Ovary (tissue), 7 donors: ENCODE measurements at regions not wholly inside any gene's neighbourhood (a gene's known extent, or its start where the extent isn't known, plus 50 kb on each side); places are given as distances from the start of the nearest gene placed in this dataset.

Source experiments
- DNase-seq, 5 donors: peaks; one replicate each; pipeline ENCODE4 v3.0.0-alpha.2; 2019 to 2020
- H3K27ac ChIP-seq, 2 donors: fragments of 200-600 bp; one replicate each; pipeline versions ENCODE4 v1.5.1 to v1.8.0; 2019 to 2022
- H3K27me3 ChIP-seq: fragments of 200-600 bp; one replicate; pipeline ENCODE4 v1.8.0; 2022
- H3K36me3 ChIP-seq: fragments of 200-600 bp; sonication (generic); one replicate; pipeline ENCODE4 v1.5.1; 2019
- H3K4me1 ChIP-seq: one replicate; pipeline ENCODE4 v1.8.1; 2013; ENCODE audit warnings: mild to moderate bottlenecking, moderate library complexity; ENCODE audit not compliant: insufficient read depth
- H3K4me3 ChIP-seq: fragments of 200-600 bp; sonication (generic); one replicate; pipeline ENCODE4 v1.5.1; 2017
- H3K9me3 ChIP-seq, 2 donors: fragments of 200-600 bp in 1 of 2; sonication (generic) in 1 of 2; one replicate each; pipeline versions ENCODE4 v1.5.1 to v1.8.1; 2013 to 2019; ENCODE audit warnings: mild to moderate bottlenecking in 1 of 2, moderate library complexity in 1 of 2
- CTCF ChIP-seq, 3 donors: fragments of 450-650 bp in 2 of 3; fragments of 200-600 bp in 1 of 3; IDR thresholded peaks; one replicate each; pipeline versions ENCODE4 v1.5.1 to v1.8.0; 2016 to 2022; ENCODE audit warnings: antibody characterized with exemption in 3 of 3, mild to moderate bottlenecking in 1 of 3
- EP300 ChIP-seq: sonication (generic); formaldehyde crosslinking; IDR thresholded peaks from one replicate; pipeline ENCODE4 v1.6.1; 2017; ENCODE audit warnings: antibody characterized with exemption
- POLR2A ChIP-seq: fragments of 450-650 bp; IDR thresholded peaks from one replicate; pipeline ENCODE4 v1.6.1; 2017; ENCODE audit warnings: antibody characterized with exemption, mild to moderate bottlenecking, moderate library complexity
- WGBS, 3 donors: extraction: QIAGEN DNeasy Blood & Tissue Kit in 1 of 3; methylation state at CpG; one replicate each; pipeline versions ENCODE4 v1.1.5 to v1.1.7; 2013 to 2017; 5-methylcytosine and 5-hydroxymethylcytosine counted together
- intact Hi-C, 4 donors: fragments of 100-400 bp; cut with DNase I; formaldehyde crosslinking; loops; one replicate each; pipeline versions ENCODE4 v1.11.0 to v1.15.1; 2022 to 2023
- donor health status: DM: no; HTN: no; CAD: no; lungs with moderate emphysema.
- donor health status: DM: no; HTN: no; CAD: no.
- donor health status: Bipolar disorder and iron deficiency.
- donor health status: DM: no; HTN: no; CAD: no.
- donor health status: DM: yes; HTN: yes; CAD: no.

- H3K36me3 ChIP-seq = no peaks in the 10 kb centered on the region
- no peak overlapping the region for H3K27ac ChIP-seq
- 88 to 94% (median 92%) methylated on average over 1 of the region's 1 CpG for WGBS, 3 donors
- H3K4me1 ChIP-seq = no peaks in the 10 kb centered on the region
- intact Hi-C loops = no loop called here
- no peak overlapping the region for H3K4me3 ChIP-seq
- no peaks in the 10 kb centered on the region for H3K27me3 ChIP-seq
- H3K9me3 ChIP-seq = no peaks in the 10 kb centered on the region
- no peak for TF ChIP-seq CTCF (IDR thresholded peaks at IDR 0.05)
- no peak for TF ChIP-seq EP300
- no peak for TF ChIP-seq POLR2A
- no peak for DNase-seq
Observed at GRCh38 chr4:156336511-156336910, 382.8 kb upstream of the CTSO start.

GRCh38 chr4:156335721-156336120, 382.1 kb upstream of the CTSO start:
- H3K4me3 ChIP-seq = no peak overlapping the region
- DNase-seq = no peak
- no peak overlapping the region for H3K27ac ChIP-seq
- TF ChIP-seq CTCF (IDR thresholded peaks at IDR 0.05) = no peak
- no peaks in the 10 kb centered on the region for H3K36me3 ChIP-seq
- WGBS, 3 donors = 96 to 100% (median 97%) methylated on average over 1 of the region's 1 CpG
- no peaks in the 10 kb centered on the region for H3K4me1 ChIP-seq
- H3K9me3 ChIP-seq = no peaks in the 10 kb centered on the region
- intact Hi-C loops = no loop called here
- H3K27me3 ChIP-seq = no peaks in the 10 kb centered on the region

GRCh38 chr4:156330436-156331031, 376.9 kb upstream of the CTSO start:
- Histone ChIP-seq H3K27me3 (no peaks in the 10 kb centered on the region), H3K9me3 (no peaks in the 10 kb centered on the region), H3K27ac (no peak overlapping the region), H3K4me1 (no peaks in the 10 kb centered on the region), H3K4me3 (no peak overlapping the region), H3K36me3 (no peaks in the 10 kb centered on the region)
- no peak for DNase-seq
- TF ChIP-seq EP300 = no peak
- no peak for TF ChIP-seq POLR2A
- no peak for TF ChIP-seq CTCF (IDR thresholded peaks at IDR 0.05)
- WGBS, 3 donors = 80 to 84% (median 83%) methylated on average over 7 of the region's 7 CpGs
- intact Hi-C loops = no loop called here

GRCh38 chr4:156329779-156330178, 376.1 kb upstream of the CTSO start:
- Histone ChIP-seq H3K27ac (no peak overlapping the region), H3K36me3 (no peaks in the 10 kb centered on the region), H3K4me1 (no peaks in the 10 kb centered on the region), H3K4me3 (no peak overlapping the region), H3K9me3 (no peaks in the 10 kb centered on the region), H3K27me3 (no peaks in the 10 kb centered on the region)
- 26 to 31% (median 28%) methylated on average over 1 of the region's 1 CpG for WGBS, 3 donors
- DNase-seq = no peak
- intact Hi-C loops = no loop called here
- TF ChIP-seq CTCF (IDR thresholded peaks at IDR 0.05) = no peak
- TF ChIP-seq EP300 = no peak
- no peak for TF ChIP-seq POLR2A
